COLO668 (cell line): ENCODE measurements at regions not wholly inside any gene's neighbourhood (a gene's known extent, or its start where the extent isn't known, plus 50 kb on each side); places are given as distances from the start of the nearest gene placed in this dataset.
"Not testable (repeated sequence)": the region's sequence is repeated elsewhere in the genome, so short reads cannot be mapped to it uniquely, and the experiment has no call there.

Experiments
- DNase-seq: peaks from one replicate; lab custom pipeline; 2025; ENCODE audit not compliant: unreplicated experiment; lab: John Stamatoyannopoulos, UW

GRCh38 chr6:74320715-74321114 lies 624.7 kb downstream of the CD109 start:
- no peak for DNase-seq

DNA sequence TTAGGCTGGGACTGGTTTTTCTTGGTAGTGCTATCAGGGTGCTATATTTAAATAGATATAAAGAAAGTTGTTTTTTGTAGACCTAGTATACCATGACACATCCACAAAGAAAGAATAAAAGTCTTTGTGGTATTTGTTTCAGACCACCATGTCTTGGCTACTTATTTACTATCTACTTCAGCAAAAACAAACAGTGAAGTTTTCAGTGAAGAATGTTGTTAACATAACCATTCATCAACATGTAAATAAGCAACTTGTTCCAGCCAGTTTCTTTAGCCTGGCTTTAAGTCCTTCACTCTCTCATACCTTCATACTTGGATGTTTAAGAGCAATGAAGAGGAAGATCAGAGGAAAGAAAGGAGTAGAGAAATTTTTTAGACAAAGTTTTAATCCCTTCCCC lies 624.1 kb downstream of the CD109 start:
- DNase-seq: no peak

GRCh38 chr6:74319292-74319691 lies 623.3 kb downstream of the CD109 start:
- no peak for DNase-seq

GRCh38 chr6:74318738-74319137 lies 622.7 kb downstream of the CD109 start:
- DNase-seq: no peak

DNA sequence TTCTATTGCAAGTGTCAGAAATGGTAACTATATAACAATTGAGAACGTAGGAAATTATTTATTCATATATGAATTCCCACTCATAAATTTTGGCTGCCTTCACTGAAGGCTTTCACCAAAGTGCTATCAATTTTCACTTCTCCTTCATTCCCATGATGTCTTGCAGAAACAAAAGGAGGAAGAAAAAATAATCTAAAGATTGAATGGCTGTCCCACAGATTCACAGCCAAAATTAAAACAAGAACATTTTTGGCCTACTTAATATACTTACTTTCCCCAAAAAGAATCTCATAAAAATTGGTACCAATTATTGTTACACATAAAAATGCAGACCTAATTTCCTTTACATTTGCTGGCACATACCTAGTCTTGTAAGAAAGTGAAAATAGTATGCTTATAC lies 616.1 kb downstream of the CD109 start:
- DNase-seq: no peak

- DNase-seq: no peak
Observed at GRCh38 chr6:74311431-74311830, 615.4 kb downstream of the CD109 start.

DNA sequence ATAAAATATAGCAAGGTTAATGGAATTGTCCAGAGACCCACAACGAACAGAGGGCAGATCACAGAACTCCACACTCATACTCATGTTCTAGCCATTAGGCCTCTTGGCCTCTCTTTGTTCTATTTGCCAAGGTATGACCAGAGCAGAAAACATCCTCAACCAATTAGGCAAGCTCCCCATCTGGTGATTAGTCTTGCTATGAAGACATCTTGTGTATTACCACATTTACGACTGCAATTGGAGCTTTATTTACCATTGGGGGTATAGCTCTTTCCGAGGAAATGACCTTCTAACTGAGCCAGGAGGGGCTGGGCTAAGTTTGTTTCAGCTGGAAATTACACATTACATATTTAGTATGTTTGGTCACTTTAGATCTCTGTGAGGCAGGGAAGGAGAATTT lies 593.9 kb downstream of the CD109 start:
- no peak for DNase-seq

DNA sequence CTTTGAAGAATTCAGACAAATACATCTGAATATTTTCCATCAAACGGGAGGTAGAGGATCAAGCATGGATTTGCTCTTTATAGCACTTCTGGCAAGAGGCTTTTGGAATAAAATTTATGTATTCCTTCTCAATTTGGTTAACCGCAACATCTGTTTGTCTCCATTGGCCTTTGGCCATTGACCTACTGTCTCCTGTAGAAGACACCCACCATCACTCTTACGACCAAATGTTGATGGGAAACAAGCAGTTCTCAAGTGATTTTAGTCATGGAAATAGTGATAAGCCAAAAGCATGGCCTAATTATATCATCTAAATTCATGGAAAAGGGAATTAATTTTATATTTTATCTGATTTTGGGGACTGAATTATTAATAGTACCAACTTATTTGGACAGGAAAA lies 591.9 kb downstream of the CD109 start:
- no peak for DNase-seq

DNA sequence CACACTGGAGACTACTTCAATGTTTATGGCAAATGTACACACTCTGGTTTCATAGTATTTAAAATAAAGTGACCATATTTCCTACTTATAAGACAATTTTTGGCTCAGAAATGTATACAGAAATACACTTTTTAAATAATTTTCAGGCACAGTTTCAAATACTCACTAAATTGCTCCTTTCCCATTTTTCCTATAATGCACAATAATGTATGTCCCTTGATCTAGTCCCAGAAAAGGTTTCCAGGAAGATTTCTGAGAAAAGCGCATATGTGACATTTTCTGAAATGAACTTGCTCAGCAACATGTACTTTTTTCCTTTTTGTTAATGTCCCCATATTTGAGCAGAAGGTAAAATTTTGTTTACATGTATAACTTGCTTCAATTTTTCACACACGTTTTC lies 591.4 kb downstream of the CD109 start:
- DNase-seq: no peak

GRCh38 chr6:74284284-74284683 lies 588.3 kb downstream of the CD109 start:
- no peak for DNase-seq

DNA sequence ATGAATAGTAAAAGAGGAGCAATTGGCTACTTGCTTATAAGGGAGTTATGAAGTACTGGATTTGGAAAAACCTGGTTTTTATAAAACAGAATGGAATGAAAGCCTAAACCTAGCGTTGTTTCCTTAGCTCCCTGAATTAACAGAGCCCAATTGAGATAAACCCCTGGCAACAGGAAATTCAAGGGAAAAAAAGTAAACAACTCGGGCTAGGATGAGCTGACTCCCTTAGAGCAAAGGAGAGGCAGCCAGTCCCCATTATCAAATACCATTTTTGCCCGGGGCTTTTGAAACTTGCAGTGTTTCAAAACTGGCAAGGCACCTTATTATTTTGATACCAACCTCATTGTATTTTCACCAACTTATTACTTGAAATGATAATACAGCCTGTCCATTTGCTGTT lies 587.5 kb downstream of the CD109 start:
- DNase-seq: no peak

DNA sequence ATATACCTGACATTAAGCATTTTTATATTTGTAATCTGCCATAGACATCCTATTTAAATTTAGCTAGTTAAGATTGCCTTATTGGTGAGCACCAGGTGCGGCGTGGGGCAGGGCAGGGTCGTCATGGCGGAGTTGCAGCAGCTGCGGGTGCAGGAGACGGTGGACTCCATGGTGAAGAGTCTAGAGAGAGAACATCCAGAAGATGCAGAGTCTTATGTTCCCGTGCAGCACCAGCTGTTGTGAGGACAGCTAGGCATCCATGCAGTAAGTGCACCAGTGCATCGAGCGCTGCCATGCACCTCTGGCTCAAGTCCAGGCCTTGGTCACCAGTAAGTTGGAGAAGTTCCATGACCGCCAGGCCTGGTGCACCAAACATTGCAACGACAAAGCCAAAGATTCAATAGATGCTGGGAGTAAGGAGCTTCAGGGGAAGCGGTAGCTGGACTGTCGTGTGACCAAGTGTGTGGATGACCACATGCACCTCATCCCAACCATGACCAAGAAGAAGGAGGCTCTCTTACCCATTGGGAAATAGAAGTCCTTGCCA lies 586.2 kb downstream of the CD109 start:
- no peak for DNase-seq

DNA sequence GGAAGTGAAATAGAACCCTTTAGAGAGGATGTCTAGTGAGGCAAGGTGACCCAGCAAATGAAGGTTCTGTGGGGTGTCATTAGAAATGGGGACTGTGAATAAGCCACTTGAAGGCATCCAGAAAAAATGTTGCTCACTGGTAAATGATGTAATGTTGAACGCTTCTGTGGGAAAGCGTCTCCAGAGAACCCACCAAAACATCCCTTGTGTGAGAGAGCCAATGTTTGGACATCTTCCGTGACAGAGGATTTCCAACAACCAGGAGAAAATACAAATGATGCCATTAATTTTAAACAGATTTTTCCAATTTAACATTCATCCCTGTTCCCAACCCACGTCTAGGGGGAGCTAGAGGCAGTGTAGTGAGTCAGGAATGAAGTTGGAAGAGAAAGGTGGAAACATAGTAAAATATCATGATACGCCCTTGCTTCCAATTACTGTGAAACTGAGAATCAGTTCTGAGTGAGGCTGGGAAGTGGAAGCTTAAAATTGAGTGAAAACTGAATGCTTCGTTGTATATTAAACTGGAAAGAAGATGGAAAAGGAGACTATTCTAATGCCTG lies 584.2 kb downstream of the CD109 start:
- no peak for DNase-seq

GRCh38 chr6:74277777-74278186 lies 581.8 kb downstream of the CD109 start:
- DNase-seq: peak; percentile 0

DNA sequence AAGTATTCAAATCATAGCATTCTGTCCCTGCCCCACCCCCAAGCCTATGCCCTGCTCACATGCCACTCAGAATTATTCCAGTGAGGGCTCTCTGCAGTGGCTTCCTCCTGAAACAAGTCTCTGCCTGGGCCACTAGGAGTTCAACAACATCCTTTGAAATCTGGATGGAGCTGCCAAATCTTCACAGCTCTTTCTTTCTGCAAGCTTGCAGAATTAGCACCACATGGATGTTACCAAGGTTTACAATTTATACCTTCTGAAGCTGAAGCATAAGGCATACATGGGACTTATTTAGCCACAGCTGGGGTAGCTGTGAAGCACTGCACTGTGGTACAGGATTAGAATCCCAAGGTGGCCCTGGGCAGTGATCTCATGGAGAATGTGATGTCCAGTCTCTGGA lies 577.5 kb downstream of the CD109 start:
- DNase-seq: no peak

DNA sequence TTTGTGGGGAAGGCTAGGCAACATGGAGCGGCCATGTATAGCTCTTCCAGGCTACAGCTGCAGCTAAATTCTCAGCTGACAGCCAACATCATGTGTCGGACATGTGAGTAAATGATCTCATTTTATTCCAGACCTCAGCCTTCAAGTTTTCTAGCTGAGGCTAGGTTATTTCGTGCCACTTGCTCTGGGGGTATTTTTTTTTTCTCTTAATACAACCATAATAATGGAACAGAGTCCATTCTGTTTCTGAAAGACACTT lies 573.5 kb downstream of the CD109 start:
- DNase-seq: no peak

DNA sequence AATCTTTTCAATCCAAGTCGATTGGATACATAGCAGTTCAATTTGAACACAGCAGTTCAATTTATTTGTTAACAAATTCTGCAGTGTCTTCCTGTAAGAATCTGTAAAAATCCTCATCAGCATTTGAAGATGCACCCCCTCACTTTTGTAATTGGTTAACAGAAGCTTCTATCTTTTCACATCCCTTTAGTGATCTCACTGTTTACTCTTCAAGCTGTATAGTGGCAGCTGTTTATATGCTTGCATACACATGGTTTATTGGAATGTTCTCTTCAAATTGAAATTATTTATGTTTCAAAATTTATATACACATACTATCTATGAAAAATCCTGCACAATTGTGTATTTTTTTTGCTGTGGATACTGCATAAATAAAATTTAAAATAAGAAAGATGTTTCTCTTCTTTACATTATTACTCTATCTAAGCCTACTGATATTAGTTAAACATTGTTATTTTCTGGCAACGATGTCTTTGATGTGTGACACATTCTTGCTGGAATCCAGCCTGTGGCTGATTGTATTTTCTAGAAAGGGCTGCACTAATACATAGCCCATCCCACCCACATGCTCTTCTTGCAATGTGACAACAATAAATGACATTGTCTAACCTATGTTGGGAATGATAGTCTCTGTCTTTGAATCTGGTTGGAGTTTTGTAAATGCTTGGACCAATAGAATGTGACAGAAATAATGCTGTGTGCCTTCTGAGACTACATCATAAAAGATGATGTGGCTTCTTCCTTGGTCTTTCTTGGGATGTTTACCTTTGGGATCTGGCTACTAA lies 573.0 kb downstream of the CD109 start:
- DNase-seq: no peak

GRCh38 chr6:74259981-74260380 lies 564.0 kb downstream of the CD109 start:
- no peak for DNase-seq

- no peak for DNase-seq
Observed at GRCh38 chr6:74256781-74257180, 560.8 kb downstream of the CD109 start.

- no peak for DNase-seq
Observed at GRCh38 chr6:74256381-74256780, 560.4 kb downstream of the CD109 start.

- DNase-seq: not testable (repeated sequence)
Observed at GRCh38 chr6:74255007-74255406, 559.0 kb downstream of the CD109 start.

DNA sequence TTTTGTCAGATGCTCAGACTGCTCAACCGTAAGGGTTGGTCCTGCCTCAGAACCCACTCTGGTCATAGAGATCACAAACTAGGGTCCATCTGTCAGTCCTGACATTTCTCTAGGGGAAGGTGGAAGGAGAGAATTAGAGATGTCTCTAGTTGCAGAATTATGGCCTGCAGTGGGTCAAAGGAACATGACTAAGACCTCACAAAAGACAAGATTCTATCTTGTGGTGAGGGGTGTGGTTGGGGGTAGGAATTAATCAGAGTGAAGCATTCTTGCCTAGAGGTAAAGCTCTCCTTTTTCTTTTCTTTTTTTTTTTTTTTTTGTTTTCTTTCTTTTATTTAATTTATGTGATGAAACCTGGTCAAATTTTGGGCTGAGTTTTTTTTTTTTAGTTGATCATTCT lies 558.1 kb downstream of the CD109 start:
- DNase-seq: not testable (repeated sequence)

- DNase-seq: no peak
Observed at GRCh38 chr6:74253261-74253660, 557.3 kb downstream of the CD109 start.
